Astrocyte (in vitro differentiated cells and primary cell): ENCODE measurements at regions not wholly inside any gene's neighbourhood (a gene's known extent, or its start where the extent isn't known, plus 50 kb on each side); places are given as distances from the start of the nearest gene placed in this dataset.

Experiments
- CTCF ChIP-seq: IDR thresholded peaks from 2 replicates; pipeline ENCODE4 v1.5.1; 2011; ENCODE audit warnings: low read depth, mild to moderate bottlenecking, inconsistent platforms, low read length, moderate library complexity; ENCODE audit not compliant: insufficient read depth
- EZH2 ChIP-seq: IDR thresholded peaks from 2 replicates; pipeline ENCODE4 v1.6.1; 2012; ENCODE audit warnings: mild to moderate bottlenecking, low read length, inconsistent platforms; ENCODE audit not compliant: insufficient read depth

GRCh38 chr3:151999936-152000335 lies 126.5 kb downstream of the SUCNR1 start:
- TF ChIP-seq EZH2 (no peak), CTCF (no peak)
